ENCODE measurements at regions not wholly inside any gene's neighbourhood (a gene's known extent, or its start where the extent isn't known, plus 50 kb on each side); places are given as distances from the start of the nearest gene placed in this dataset.

- TF ChIP-seq ZNF324 (tag by site-specific recombination; IDR thresholded peaks at IDR 0.05), result no peak
- TF ChIP-seq ZNF658 (tag by site-specific recombination; IDR thresholded peaks at IDR 0.05), result no peak
- TF ChIP-seq SCRT1 (tag by site-specific recombination; IDR thresholded peaks at IDR 0.05; ENCODE audit: borderline replicate concordance), result no peak
- no peak for TF ChIP-seq CTCF (tag by site-specific recombination; IDR thresholded peaks at IDR 0.05)
- TF ChIP-seq ZNF202 (tag by site-specific recombination; IDR thresholded peaks at IDR 0.05; ENCODE audit: borderline replicate concordance), result no peak
These were observed 622.8 kb downstream of the DACH1 start for GRCh38 chr13:71244161-71244560.

All from HEK293 (cell line).